NCI-H69 (cell line): ENCODE measurements at regions not wholly inside any gene's neighbourhood (a gene's known extent, or its start where the extent isn't known, plus 50 kb on each side); places are given as distances from the start of the nearest gene placed in this dataset.
A peak's percentile ranks its signal among the peaks of the same experiment; 100 is the strongest.
"Not testable (repeated sequence)": the region's sequence is repeated elsewhere in the genome, so short reads cannot be mapped to it uniquely, and the experiment has no call there.

Experiments used
- DNase-seq: peaks from one replicate; lab custom pipeline; 2025; lab: John Stamatoyannopoulos, UW

DNA sequence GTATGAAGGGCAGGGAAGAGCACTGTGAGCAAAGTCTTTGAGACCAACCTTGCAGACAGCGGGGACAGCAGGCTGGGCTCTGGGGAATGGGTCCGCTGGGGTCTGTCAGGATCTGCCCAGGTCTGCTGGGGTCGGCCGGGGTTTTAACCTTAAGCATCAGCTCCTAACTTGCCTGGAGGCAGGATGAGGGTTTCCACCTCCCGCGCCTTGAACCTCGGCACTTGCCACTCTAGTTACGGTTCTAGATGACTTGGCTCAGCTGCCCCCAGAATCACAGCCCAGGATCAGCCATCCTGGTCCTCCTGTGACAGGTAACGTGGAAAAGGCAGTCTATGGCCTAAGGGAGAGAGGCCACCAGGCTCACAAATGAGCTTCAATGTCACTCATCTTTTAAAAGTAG lies 50.4 kb upstream of the CACUL1 start:
- DNase-seq = no peak

DNA sequence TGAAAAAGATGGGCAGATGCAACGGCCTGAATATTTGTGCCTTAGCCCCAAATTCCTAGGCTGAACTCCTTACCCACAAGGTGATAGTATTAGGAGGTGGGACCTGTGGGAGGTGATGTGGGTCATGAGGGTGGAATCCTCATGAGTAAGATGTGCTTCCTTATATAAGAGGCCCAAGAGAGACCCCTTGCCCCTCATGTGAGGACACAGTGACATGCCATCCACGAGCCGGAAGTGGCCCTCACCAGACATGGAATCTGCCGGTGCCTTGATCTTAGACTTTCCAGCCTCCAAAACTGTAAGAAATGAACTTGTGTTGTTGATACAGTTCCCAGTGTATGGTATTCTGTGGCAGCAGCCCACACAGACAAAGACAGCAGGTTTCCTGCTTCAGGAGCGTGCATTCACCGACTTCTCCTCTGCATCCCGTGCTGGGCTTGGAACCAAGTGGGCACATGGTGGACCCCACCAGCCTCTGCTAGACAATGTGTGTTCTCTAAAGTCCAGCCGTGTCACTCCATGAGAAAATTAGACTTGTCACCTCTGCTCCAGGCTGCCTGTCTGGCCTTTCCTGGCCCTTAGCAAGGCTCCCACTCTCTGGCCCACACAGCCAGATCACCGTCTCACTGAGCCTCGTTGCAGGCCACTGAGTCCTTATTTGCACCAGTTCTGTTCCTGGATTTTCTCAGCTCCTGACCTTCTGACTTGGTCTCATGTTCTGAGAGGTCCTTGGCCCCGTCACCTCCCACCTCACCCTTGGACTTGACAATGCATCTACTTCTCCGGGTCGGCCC lies 52.9 kb upstream of the CACUL1 start:
- no peak for DNase-seq

DNA sequence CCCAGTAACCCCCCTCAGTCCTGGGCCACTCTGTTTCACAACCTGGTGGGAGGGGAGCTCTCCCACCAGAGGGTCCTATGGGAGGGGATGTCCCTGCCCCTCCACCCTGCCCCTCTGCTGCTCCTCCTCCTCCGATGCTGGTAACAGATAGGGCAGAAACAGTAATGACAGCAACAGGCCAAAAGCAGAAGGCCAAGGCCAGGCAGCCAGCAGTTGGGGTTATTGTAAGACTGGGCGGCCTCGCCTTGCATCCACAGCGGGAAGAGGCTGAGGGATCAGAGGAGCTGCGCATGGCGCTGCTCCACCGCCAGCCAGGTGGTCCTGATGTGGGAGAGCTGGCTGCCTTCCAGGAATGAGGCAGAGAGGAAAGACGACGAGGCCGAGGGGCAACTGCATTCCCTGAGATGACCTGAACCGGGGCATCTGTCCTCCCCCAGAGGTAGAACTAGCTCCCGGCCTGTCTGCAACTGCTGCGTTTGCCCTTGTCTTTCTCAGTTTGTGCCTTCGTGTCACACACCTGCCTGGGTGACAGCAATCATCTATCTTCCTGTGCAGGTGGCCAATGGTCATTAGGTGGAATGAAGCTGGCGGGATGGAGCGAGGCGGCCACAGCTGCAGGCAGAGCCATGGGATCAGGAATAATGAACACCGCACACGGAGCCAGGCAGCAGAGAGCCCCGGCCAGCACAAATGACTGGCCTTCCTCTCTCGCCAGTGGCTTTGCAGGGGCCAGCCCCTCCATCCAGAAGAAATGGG lies 54.0 kb upstream of the CACUL1 start:
- peak; percentile 27 for DNase-seq

DNA sequence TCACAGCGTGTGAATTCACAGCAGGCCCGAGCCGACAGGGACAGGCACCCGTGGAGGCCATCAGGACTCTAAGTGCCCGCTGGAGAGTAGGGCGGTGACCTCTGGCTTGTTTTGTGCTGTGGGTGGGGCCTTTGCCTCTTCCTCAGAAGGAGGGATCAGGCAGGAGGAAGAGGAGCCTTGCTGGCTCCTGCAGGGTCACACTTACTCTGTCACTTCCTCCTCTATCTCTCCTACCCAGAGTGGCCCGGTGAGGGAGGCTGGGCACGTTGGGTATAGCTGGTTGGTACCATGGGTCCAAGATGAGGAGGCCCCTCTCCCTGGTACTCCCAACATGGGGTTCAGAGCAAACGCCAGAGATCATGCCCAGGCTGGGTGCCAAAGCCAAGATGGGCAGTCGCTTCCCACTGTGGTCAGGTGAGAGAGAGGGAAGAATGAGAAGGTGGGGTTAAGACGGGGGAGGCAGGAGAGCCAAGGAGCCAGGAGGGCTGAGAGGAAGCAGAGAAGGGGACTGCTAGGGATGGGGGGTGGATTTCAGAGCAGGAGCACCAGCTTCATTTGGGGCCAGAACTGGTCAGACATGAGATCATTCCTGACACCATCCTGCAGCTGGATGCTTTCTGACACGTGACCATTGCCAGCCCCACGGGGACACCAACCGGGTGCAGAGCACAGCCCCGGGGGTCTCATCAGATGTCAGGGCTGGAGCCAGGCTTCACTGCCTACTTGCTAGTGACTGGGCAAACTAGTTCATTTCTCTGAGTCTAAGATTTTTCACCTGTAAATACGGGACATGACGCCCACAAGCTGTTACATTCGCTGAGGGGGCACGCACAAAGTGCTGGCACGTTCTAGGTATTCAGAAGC lies 54.8 kb upstream of the CACUL1 start:
- DNase-seq = no peak

DNA sequence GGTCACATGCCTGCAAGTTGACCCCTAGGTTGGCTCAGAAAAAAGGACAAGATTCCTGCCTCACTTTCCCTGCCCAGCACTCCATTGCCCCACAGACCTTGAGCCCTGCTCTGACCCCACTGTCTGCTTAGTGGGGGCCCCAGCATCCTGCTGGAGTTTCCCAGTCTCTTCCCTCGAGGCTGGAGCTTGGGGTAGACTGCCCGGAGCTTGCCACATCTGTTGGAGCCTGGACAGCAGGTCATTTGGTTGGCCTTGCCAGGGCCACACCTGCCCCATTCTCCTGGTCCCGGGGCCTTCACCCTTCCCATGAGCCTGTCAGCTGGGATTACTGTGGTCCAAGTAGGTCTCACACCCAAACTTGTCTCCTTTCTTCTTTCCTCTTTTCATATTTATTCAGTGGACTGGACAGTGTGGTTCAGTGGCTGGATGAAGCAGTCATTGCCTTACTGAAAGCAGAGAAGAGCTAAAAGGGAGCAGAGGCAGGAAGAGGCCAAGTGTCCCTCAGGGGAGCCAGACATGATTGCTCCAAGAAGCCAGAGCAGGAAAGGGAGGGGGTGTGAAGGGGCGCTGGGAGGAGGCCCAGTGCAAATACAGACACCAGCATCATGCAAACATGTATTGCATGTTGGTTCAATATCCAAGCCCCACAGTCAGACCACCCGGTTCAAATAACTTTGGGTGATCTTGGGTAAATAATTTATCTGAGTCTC lies 56.2 kb upstream of the CACUL1 start:
- no peak for DNase-seq

DNA sequence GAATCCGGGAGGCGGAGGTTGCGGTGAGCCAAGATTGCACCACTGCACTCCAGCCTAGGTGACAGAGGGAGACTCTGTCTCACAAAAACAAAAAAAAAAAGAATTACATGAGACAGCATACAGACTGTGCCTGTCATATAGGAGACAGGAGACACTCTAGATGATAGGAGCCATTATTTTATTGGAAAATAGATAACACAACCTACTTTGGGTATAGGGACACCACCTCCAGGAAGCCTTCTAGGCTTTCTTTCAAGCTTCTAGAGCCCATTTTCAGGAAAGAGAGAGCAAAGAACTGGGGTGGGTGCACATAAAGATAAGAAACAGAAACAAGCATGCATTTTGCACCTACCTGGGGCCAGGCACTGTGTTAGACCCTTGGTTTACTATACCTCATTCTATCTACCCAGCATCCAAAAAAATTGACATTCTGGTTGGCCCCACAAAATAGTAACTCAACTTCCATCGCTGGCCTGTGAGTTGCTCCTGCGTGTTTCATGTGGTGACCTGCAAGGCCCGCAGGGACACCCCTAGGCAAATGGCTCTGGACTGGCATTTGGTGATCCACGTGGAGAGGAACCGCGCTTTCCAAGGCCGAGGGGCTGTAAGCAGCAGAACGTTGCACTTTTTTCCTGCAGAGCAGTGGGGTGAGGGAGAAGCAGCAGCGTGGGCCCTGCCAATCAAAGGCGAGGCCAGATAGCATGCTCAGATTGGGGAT lies 57.1 kb upstream of the CACUL1 start:
- no peak for DNase-seq

DNA sequence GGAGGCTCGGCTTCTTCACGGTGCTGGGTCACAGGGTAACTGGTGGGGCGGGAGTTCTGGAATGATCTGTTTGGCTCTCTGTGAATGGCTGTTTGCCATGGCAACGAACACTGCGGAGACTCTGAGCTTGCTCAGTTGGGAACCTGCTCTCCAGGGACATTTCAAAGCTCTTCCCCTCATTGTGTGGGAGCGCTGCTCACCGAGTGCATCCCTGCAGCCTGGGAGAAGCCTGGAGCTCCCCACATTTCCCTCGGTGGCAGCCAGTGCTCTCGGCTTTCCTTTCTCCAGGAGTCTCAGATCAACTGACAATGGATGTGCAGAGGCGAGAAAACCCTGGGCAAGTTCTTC lies 57.6 kb upstream of the CACUL1 start:
- no peak for DNase-seq

DNA sequence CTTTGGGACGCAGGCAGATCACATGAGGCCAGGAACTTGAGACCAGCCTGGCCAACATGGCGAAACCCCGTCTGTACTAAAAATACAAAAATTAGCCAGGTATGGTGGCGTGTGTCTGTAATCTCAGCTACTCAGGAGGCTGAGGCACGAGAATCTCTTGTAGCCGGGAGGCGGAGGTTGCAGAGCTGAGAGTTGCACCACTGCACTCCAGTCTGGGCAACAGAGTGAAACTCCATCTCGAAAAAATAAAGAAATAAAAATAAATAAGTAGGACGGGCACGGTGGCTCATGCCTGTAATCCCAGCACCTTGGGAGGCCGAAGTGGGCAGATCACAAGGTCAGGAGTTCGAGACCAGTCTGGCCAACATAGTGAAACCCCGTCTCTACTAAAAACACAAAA lies 58.2 kb upstream of the CACUL1 start:
- not testable (repeated sequence) for DNase-seq

DNA sequence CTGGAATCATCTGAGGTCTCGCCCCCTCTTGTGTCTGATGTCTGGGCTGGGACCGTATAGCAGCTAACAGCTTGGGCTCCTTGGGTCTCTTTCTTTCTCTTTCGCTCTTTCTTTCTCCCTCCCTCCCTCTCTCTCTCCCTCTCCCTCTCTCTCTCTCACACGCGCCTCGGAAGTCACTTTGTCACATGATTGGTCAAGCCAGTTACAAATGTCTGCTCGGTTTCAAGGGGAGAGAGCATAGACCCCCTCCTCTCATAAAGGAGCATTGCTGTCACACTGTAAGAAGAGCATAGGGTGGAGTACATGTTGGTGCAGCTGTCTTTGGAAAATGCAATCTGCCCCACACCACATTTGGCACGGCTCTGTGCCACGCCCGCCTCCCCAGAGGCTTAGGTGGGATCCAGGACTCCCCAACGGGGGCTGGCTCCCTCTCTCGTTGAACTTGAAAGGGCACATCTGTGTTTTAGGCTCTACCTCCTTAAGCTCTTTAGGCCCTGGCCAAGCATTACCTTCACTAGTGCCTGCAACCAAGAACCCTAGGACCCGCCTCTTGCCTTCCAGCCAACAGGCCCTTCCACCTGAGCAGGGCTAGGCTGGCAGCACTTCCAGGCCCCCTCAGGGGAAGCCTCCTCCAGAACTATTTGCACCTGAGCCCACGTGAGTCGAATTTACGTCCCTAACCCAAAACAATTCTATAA lies 61.9 kb upstream of the CACUL1 start:
- peak; percentile 8 for DNase-seq

DNA sequence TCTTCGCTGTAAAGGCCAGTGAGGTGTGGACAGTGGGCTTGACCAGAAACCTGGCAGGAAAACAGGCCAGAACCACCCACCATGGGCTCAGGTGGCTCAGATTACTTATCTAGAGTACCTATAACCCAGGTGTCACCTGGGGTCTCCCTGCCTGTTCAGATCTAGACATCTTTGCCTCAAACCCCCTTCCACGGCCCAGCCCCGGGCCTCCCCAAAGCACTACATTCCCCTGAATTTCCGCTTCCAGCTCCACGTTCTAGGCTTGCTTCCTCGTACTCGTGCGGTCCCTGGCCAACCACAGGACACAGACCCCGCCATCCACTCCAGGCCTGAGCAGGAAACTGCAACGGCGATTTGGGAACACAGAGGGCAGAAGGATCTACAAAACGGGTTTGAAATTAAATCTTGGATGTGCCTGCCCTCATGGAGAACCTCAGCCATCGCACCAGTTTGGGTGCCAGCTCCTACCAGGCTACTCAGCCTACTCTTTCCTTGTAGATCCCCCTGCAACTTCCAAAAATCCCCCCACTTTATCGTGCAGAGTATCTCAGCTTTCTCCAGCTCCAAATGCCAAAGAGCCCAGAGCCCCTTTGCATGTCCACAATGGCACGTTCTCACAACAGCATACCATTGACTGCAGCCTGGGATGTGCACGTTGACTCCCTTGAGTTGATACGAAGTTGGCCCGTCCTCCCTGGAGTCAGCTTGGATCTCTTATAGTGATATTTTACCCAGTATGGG lies 62.7 kb upstream of the CACUL1 start:
- DNase-seq = no peak

DNA sequence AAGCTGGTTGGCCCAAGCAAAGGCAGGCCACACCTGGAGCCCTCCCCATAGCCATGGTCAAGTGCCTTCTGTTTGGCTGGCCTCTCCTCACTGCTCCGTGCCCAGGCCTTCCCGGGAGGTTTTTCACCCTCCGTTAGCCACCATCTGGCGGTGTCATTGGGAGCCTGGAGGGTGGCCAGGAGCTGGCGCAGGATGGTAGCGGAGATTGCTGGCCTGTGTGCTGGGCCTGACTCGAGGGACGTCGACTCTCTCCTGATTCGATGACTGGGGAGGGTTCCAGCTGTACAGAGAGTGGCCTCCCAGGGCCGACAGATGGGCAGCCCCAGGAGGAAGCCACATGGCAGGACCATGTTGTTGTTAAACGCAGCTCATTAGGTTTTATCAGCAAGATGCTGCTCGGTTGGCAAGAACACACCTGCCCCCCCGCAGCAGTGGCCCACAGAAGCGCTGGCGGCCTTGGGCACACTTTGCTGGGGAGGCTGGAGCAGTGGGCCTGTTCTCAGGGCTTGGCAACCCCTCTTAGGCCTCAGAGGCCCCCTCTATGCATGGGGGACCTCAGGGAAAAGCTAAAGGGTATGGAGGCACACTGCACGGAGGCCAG lies 64.0 kb upstream of the CACUL1 start:
- DNase-seq = peak; percentile 96

DNA sequence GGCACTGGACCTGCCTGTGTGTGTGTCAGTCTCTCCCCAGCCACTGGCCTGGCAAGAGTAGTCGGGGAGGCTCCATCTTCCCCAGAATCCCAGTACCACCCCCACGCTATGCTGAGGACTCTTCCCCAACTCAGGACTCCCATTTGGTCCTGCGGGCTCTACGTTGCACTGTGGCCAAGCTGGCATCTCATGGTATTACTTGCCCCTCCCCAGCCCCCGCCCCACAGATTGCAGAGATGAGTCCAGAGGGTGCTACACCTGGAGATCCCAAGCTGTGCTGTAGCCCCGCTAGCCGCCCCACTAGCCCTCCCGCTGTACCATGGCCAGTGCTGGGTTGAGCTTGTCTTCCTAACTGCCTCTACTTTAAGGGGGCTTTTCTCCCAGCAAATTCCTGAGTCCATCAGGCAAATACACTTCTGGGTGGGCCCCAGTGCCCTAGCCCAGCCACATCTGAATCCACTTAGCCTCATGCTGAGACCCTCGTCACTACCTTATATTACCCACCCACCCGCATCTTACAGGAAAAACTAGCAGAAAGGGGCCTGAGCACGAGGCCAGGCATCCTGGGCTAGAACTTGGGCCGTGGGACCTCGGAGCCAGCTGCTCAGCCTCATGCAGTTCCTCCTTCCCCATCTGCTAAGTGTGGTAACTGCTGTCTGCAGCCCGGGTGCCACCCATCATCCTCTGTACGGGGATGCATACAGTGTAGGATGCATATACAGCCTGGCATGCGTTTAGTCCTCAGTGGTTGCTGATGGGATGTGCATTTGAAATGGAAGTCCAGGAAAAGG lies 65.8 kb upstream of the CACUL1 start:
- no peak for DNase-seq

DNA sequence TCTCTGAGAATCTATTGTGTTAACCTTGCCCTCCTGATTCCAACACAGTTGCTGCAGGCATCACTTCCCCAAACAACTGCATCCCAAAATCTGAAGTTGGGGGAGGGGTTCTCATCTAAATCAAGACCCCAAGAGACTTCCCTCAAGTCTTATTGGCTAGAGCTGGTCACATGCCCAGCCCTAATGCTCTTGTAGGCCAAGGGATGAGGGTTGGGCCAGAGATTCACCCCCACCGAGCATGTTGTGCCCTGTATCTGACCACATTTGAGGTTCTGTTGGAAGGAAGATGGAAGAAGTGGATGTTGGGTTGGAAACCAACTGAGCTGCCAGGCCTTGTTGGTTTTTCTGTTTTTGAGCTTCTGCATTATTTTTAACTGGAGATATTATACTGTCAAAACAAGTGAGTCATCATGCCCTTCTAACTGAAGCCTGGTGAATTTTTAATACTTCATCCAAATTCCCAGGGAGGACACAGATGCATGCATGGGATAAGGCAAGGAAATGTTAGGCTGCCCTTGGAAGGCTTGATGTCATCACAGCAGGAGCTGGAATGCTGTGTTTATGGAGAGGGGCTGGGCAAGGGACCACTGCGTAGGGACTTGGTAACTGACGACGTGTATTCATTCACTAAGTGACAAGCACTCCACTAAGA lies 68.6 kb upstream of the CACUL1 start:
- no peak for DNase-seq

DNA sequence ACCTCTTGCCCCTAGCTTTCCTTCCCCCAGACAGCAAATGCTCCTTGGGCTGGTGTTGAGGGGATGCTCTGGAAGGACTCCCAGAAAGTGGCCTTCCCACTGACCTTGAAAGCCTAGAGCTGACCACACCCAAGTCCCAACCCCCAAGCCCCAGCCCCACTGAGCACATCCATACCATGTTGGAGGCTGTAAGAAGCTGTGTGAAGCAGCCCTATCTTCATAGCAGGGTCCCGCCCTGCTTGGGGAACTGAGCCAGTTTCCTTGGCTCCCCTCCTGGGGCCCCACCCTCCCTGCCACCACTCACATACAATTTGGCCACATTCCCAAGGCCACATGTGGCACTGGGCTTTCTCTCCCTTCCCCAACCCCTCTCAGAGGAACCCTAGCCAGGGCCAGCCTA lies 72.3 kb upstream of the CACUL1 start:
- DNase-seq = no peak

DNA sequence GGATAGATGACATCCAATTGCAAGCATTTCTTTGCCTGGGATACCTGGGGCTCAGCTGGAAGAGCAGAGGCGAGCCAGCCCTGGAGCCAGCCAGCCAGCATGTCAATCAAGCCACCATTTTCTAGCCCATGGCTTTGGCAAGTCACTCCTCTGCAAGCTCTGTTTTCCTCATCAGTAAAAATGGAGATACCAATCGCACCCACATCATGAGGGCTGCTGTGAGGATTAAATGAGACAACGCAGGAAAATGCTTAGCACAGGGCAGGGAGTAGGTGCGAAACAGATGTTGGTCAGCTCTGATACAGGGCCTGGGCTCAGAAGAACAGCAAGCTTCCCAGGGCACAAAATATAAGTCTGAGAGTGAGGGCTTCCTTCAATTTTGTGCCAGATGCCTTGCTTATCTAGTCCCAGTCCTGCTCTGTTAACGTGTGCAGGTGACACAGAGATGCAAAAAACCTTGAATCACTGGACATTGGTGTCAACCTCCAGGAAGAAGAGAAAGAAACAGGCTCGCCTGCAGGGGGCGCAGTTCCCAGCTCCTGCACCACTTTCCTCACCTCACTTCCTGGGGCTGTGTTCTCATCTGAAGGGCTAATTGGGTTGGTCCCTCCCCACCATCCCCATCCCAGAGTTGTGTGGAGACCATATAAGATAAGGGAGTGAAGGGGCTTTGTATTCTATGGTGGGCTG lies 72.8 kb upstream of the CACUL1 start:
- peak; percentile 12 for DNase-seq

DNA sequence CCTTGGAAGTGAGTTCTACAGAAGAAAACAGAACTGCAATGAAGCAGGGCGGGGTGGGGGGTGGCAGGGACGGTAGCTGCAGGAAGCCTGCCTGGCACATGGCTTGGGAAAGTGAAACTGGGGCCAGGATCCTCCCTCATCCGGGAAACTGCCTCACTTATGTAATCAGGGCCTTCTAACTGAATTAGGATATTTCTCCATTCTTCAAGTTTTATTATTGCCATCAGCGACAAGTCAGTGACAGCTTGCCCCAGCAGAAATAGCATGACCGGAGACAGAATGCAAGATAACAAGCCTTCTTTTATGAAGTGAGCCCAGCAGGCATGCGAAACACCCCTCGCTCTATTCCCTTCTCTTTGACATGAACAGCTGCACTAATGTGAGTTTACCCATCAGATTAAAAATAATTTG lies 77.5 kb upstream of the CACUL1 start:
- no peak for DNase-seq

DNA sequence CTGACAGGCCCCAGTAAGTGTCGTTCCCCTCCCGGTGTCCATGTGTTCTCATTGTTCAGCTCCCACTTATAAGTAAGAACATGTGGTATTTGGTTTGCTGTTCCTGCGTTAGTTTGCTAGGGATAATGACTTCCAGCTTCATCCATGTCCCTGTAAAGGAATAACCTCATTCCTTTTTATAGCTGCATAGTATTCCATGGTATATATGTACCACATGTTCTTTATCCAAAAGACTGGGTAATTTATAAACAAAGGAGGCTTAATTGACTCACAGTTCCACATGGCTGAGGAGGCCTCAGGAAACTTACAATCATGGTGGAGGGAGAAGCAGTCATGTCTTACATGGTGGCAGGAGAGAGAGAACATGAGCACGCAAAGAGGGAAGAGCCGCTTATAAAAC lies 79.6 kb upstream of the CACUL1 start:
- not testable (repeated sequence) for DNase-seq
